HCT116 (cell line): ENCODE measurements at regions not wholly inside any gene's neighbourhood (a gene's known extent, or its start where the extent isn't known, plus 50 kb on each side); places are given as distances from the start of the nearest gene placed in this dataset.

Experiments used
- ATAC-seq: fragments of 200-7000 bp; cut with Tn5 transposase; 2 replicates; pipeline ENCODE4 v1.9.1; 2020; ENCODE audit warnings: mild to moderate bottlenecking, moderate library complexity
- BruUV-seq: library from RNA; stranded (reverse); fragments of 400-500 nt; replicated peaks from 2 replicates; lab custom pipeline; 2021; lab: Mats Ljungman, UMichigan
- CTCF ChIA-PET: fragments of 300-600 bp; sonication (Branson Sonifier 250); formaldehyde crosslinking; loops from one replicate; lab custom pipeline; 2021; ENCODE audit warnings: antibody characterized with exemption; lab: Charles Lee
- POLR2A ChIA-PET: fragments of 300-600, 350-600 bp; sonication (Branson Sonifier 250); formaldehyde crosslinking; loops from one replicate; lab custom pipeline; 2021; ENCODE audit warnings: antibody characterized with exemption; lab: Charles Lee
- RAD21 ChIA-PET, 2 experiments: fragments of 300-600 bp; sonication (Branson Sonifier 250); formaldehyde crosslinking; loops; one replicate each; lab custom pipeline; 2023; ENCODE audit warnings: low total read pairs in 2 of 2; ENCODE audit not compliant: uncharacterized antibody in 2 of 2, unreplicated experiment in 2 of 2, low non-redundant PET in 1 of 2; lab: Charles Lee
- DNase-seq: peaks from one replicate; pipeline ENCODE4 v3.0.0-alpha.2; 2010; ENCODE audit warnings: low read depth, low spot score
- H2AFZ ChIP-seq: fragments of 200-600 bp; shearing (Covaris generic), sonication (generic); 2 replicates; pipeline ENCODE4 v1.6.1; 2017; ENCODE audit warnings: low read depth, mixed run types, mixed read lengths, antibody characterized with exemption, low read length; ENCODE audit not compliant: poor library complexity, severe bottlenecking
- H3K27ac ChIP-seq: 2 replicates; pipeline ENCODE4 v1.5.1; 2012; ENCODE audit warnings: low read depth, low read length
- H3K27me3 ChIP-seq: fragments of 200-600 bp; sonication (generic); 2 replicates; pipeline ENCODE4 v1.6.1; 2016; ENCODE audit warnings: mixed run types, low read length, mixed read lengths; ENCODE audit not compliant: insufficient read depth
- H3K36me3 ChIP-seq, 2 experiments: fragments of 200-500 bp in 1 of 2; fragments of 200-600 bp in 1 of 2; sonication (Bioruptor generic) in 1 of 2; sonication (generic) in 1 of 2; 2 replicates each; pipeline versions ENCODE4 v1.5.1 to v1.6.1; 2014 to 2016; ENCODE audit warnings: low read length in 2 of 2, inconsistent platforms in 1 of 2, mixed read lengths in 1 of 2, mixed run types in 1 of 2; ENCODE audit not compliant: insufficient read depth in 2 of 2, control insufficient read depth in 1 of 2
- H3K4me1 ChIP-seq, 2 experiments: fragments of 200-600 bp in 1 of 2; sonication (generic) in 1 of 2; 2 replicates each; pipeline versions ENCODE4 v1.5.1 to v1.6.1; 2012 to 2017; ENCODE audit warnings: low read length in 2 of 2, inconsistent platforms in 1 of 2, mild to moderate bottlenecking in 1 of 2, mixed read lengths in 1 of 2, mixed run types in 1 of 2, moderate library complexity in 1 of 2; ENCODE audit not compliant: insufficient read depth in 2 of 2, control insufficient read depth in 1 of 2
- H3K4me2 ChIP-seq: fragments of 200-600 bp; sonication (generic); 2 replicates; pipeline ENCODE4 v1.6.1; 2017; ENCODE audit warnings: mixed run types, low read length, mixed read lengths
- H3K4me3 ChIP-seq, 2 experiments: fragments of 200-600 bp in 1 of 2; sonication (generic) in 1 of 2; replicated peaks in 1 of 2; 2 replicates each; pipeline ENCODE4 v1.5.1; 2011 to 2016; ENCODE audit warnings: low read length in 2 of 2, control low read depth in 1 of 2, low read depth in 1 of 2, mild to moderate bottlenecking in 1 of 2, mixed read lengths in 1 of 2, mixed run types in 1 of 2
- H3K79me2 ChIP-seq: fragments of 200-600 bp; sonication (generic); 2 replicates; pipeline ENCODE4 v1.6.1; 2017; ENCODE audit warnings: mild to moderate bottlenecking, mixed run types, low read length, moderate library complexity, mixed read lengths; ENCODE audit not compliant: insufficient read depth
- H3K9ac ChIP-seq: fragments of 200-600 bp; sonication (generic); 2 replicates; pipeline ENCODE4 v1.6.1; 2016; ENCODE audit warnings: low read length, mixed read lengths
- H3K9me2 ChIP-seq: fragments of 200-600 bp; sonication (generic), shearing (Covaris generic); 2 replicates; pipeline ENCODE4 v1.6.1; 2017; ENCODE audit warnings: mixed run types, mild to moderate bottlenecking, moderate library complexity; ENCODE audit not compliant: insufficient read depth
- H3K9me3 ChIP-seq, 2 experiments: fragments of 200-500 bp in 1 of 2; fragments of 200-600 bp in 1 of 2; sonication (Bioruptor generic) in 1 of 2; sonication (generic) in 1 of 2; 2 replicates each; pipeline ENCODE4 v1.6.1; 2014 to 2017; ENCODE audit warnings: low read length in 2 of 2, mixed read lengths in 2 of 2, inconsistent platforms in 1 of 2, low read depth in 1 of 2, mild to moderate bottlenecking in 1 of 2, mixed run types in 1 of 2, moderate library complexity in 1 of 2; ENCODE audit not compliant: control insufficient read depth in 1 of 2, insufficient read depth in 1 of 2
- H4K20me1 ChIP-seq: fragments of 200-600 bp; sonication (generic), shearing (Covaris generic); 2 replicates; pipeline ENCODE4 v1.6.1; 2017; ENCODE audit warnings: mixed run types, mild to moderate bottlenecking, moderate library complexity; ENCODE audit not compliant: insufficient read depth
- CBX3 ChIP-seq: IDR thresholded peaks from 2 replicates; pipeline ENCODE4 v1.6.1; 2012; ENCODE audit warnings: low read depth
- CEBPB ChIP-seq: IDR thresholded peaks from 2 replicates; pipeline ENCODE4 v1.6.1; 2012; ENCODE audit warnings: low read depth
- EGR1 ChIP-seq: IDR thresholded peaks from 2 replicates; pipeline ENCODE4 v1.6.1; 2012; ENCODE audit warnings: low read depth
- ELF1 ChIP-seq: IDR thresholded peaks from 2 replicates; pipeline ENCODE4 v1.6.1; 2012; ENCODE audit warnings: low read depth, borderline replicate concordance
- EZH2phosphoT487 ChIP-seq: fragments of 200-600 bp; IDR thresholded peaks from 2 replicates; pipeline ENCODE4 v1.6.1; 2018; ENCODE audit warnings: antibody characterized with exemption, borderline replicate concordance
- FOSL1 ChIP-seq: IDR thresholded peaks from 2 replicates; pipeline ENCODE4 v1.6.1; 2012; ENCODE audit warnings: low read depth
- JUND ChIP-seq: IDR thresholded peaks from 2 replicates; pipeline ENCODE4 v1.6.1; 2012
- POLR2AphosphoS5 ChIP-seq: IDR thresholded peaks from 2 replicates; pipeline ENCODE4 v1.6.1; 2011; ENCODE audit warnings: mild to moderate bottlenecking, low read depth, low read length, moderate library complexity
- RAD21 ChIP-seq: IDR thresholded peaks from 2 replicates; pipeline ENCODE4 v1.6.1; 2012; ENCODE audit warnings: low read depth, mild to moderate bottlenecking
- SIN3A ChIP-seq: IDR thresholded peaks from 2 replicates; pipeline ENCODE4 v1.6.1; 2012; ENCODE audit warnings: low read depth
- ZFX ChIP-seq: fragments of 450-650 bp; IDR thresholded peaks from 2 replicates; pipeline ENCODE4 v1.6.1; 2017
- intact Hi-C: fragments of 100-400 bp; cut with micrococcal nuclease; formaldehyde crosslinking; loops from 2 replicates; pipeline ENCODE4 v1.10.0; 2022
- TF ChIP-seq, protein P1 (sequence below): IDR thresholded peaks from 2 replicates; pipeline ENCODE4 v1.6.1; 2012

DNA sequence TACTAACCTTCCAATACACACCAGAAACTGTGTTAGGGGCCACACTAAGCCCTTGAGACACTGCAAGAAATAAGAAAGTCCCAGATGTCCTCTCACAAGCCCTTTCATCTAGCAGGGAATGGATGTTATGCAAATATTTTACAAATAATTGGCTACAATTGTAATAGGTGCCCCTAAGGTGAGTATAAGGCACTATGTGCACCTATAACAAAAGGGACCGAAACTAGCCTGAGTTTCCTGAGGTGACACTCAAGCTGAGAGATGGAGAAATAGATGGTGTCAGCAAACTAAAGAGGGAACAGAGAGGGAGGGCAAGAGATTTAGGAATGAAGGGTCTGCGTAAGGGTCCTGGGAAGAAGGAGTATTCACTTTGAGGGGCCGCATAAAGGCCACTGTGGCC, 212.6 kb downstream of the TTC8 start:
- no peaks in the 10 kb centered on the region for H3K79me2 ChIP-seq
- no peak overlapping the region for H3K4me3 ChIP-seq
- DNase-seq (no peak), ATAC-seq (no peak)
- no peaks in the 10 kb centered on the region for H3K36me3 ChIP-seq
- no peak for TF ChIP-seq CBX3
- TF ChIP-seq POLR2AphosphoS5, result no peak
- no TSS peak for BruUV-seq
- intact Hi-C loops, result no loop called here
- no peaks in the 10 kb centered on the region for H3K9me2 ChIP-seq
- no peak overlapping the region for H3K27ac ChIP-seq
- H3K9ac ChIP-seq, result no peak overlapping the region
- no peaks in the 10 kb centered on the region for H4K20me1 ChIP-seq
- RAD21 ChIA-PET, result no interaction called here
- H3K4me2 ChIP-seq, result no peak overlapping the region
- CTCF ChIA-PET, result no interaction called here
- no peaks in the 10 kb centered on the region for H3K9me3 ChIP-seq
- H3K4me1 ChIP-seq, result peaks cover 10 to 24% of the 10 kb centered on the region in 2 experiments
- no peak overlapping the region for H2AFZ ChIP-seq
- POLR2A ChIA-PET, result no interaction called here
- H3K27me3 ChIP-seq, result no peaks in the 10 kb centered on the region

GRCh38 chr14:89040080-89040459, 215.6 kb downstream of the TTC8 start:
- H3K9me2 ChIP-seq, result no peaks in the 10 kb centered on the region
- H3K36me3 ChIP-seq, result no peaks in the 10 kb centered on the region
- CTCF ChIA-PET, result no interaction called here
- TF ChIP-seq ZFX, result no peak
- no peak for TF ChIP-seq CEBPB
- TF ChIP-seq CBX3, result no peak
- TF ChIP-seq EGR1, result no peak
- TF ChIP-seq, protein P1, sequence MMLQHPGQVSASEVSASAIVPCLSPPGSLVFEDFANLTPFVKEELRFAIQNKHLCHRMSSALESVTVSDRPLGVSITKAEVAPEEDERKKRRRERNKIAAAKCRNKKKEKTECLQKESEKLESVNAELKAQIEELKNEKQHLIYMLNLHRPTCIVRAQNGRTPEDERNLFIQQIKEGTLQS, result no peak
- no peak for TF ChIP-seq JUND
- no peak for TF ChIP-seq SIN3A
- TF ChIP-seq FOSL1, result no peak
- TF ChIP-seq EZH2phosphoT487, result no peak
- TF ChIP-seq RAD21, result no peak
- no peak for TF ChIP-seq ELF1
- TF ChIP-seq, all 23 proteins: peak for 0
- no peaks in the 10 kb centered on the region for H3K79me2 ChIP-seq
- no peaks in the 10 kb centered on the region for H3K27me3 ChIP-seq
- no TSS peak for BruUV-seq
- DNase-seq, result no peak
- ChIA-PET POLR2A (no interaction called here), RAD21 (no interaction called here)
- no peaks in the 10 kb centered on the region for H3K9me3 ChIP-seq
- H3K4me3 ChIP-seq, result peak overlapping the region in 1 of 2 experiments; percentile 56; a peak in 1 of 4 replicates
- peak overlapping the region; percentile 88 for H2AFZ ChIP-seq
- H4K20me1 ChIP-seq, result no peaks in the 10 kb centered on the region
- intact Hi-C loops, result loop anchor here (1.0 to 5.0 kb wide), 6 partner anchors 97 to 875 kb away; no protein-coding TSS in a partner anchor
- peak overlapping the region; percentile 82; the same call in 1 of the 2 replicates for H3K27ac ChIP-seq
- H3K4me2 ChIP-seq, result peak overlapping the region; percentile 93
- H3K4me1 ChIP-seq, result peaks cover 13 to 30% of the 10 kb centered on the region in 2 experiments
- peak; percentile 6 for ATAC-seq
- H3K9ac ChIP-seq, result no peak overlapping the region
